ENCODE measurements at regions not wholly inside any gene's neighbourhood (a gene's known extent, or its start where the extent isn't known, plus 50 kb on each side); places are given as distances from the start of the nearest gene placed in this dataset.

DNA sequence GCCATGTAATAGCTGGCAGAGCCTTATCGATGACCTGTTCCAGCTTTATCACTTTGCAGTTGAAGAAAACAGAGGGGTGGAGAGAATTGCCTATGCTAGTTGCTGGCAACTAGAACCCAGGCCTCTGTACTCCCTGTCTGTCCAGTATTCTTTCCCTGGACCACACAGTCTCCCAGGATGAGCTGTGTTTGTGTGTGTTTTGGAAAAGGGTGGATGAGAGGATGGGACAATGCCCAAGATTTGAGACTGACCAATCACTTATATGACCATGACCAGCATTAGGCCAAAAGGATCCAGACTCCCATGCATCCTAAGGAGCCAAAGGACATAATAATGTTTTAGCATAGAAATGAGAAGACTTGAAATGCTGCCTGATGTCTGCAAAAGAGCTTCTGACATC is 102.6 kb downstream of the CD200R1L start:
- ChIA-PET POLR2A (no interaction called here), CTCF (interaction anchor here (1.0 to 5.2 kb wide), 3 partner anchors 7 to 235 kb away, joined by 3 to 44 read pairs (median 4); no protein-coding TSS in a partner anchor)
- Mint-ChIP-seq H3K36me3 (ENCODE audit: low read depth) (no peaks in the 10 kb centered on the region), H3K27ac (no peak overlapping the region), H3K4me1 (ENCODE audit: low read depth) (peaks cover 23% of the 10 kb centered on the region), H3K27me3 (no peaks in the 10 kb centered on the region), H3K4me3 (no peak overlapping the region), H3K9me3 (no peaks in the 10 kb centered on the region)
- TF ChIP-seq, protein P1, sequence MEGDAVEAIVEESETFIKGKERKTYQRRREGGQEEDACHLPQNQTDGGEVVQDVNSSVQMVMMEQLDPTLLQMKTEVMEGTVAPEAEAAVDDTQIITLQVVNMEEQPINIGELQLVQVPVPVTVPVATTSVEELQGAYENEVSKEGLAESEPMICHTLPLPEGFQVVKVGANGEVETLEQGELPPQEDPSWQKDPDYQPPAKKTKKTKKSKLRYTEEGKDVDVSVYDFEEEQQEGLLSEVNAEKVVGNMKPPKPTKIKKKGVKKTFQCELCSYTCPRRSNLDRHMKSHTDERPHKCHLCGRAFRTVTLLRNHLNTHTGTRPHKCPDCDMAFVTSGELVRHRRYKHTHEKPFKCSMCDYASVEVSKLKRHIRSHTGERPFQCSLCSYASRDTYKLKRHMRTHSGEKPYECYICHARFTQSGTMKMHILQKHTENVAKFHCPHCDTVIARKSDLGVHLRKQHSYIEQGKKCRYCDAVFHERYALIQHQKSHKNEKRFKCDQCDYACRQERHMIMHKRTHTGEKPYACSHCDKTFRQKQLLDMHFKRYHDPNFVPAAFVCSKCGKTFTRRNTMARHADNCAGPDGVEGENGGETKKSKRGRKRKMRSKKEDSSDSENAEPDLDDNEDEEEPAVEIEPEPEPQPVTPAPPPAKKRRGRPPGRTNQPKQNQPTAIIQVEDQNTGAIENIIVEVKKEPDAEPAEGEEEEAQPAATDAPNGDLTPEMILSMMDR (IDR thresholded peaks at IDR 0.05), result no peak
- intact Hi-C loops (cut with micrococcal nuclease), result no loop called here
- no peak for ATAC-seq
- DNase-seq, result no peak

DNA sequence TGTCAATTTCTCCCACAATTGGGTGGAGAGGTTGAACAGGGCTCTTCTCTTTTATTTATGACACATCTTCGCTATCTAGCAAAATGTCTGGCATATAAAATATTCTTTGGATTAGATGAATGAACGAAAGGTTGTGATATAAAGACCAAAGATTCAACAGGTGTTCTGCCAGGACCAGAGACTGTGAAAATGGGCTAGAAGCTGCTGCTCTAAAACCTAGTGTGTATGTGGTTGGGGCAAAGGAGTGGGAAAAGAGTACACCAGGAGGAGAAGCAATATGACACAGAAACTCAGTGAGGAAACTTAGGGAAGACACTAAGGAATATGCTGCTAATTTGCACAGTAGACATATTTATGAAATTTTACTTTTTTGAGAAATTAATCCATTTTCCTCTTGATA is 102.0 kb upstream of the CCDC80 start:
- Mint-ChIP-seq H3K36me3 (ENCODE audit: low read depth) (no peaks in the 10 kb centered on the region), H3K4me3 (no peak overlapping the region), H3K4me1 (ENCODE audit: low read depth) (peaks cover 24% of the 10 kb centered on the region), H3K9me3 (no peaks in the 10 kb centered on the region), H3K27me3 (no peaks in the 10 kb centered on the region), H3K27ac (no peak overlapping the region)
- ChIA-PET POLR2A (no interaction called here), CTCF (no interaction called here)
- intact Hi-C loops (cut with micrococcal nuclease), result no loop called here
- TF ChIP-seq, protein P1 (IDR thresholded peaks at IDR 0.05), result no peak
- DNase-seq (no peak), ATAC-seq (no peak)

GRCh38 chr3:112741983-112742382 is 101.0 kb upstream of the CCDC80 start:
- Mint-ChIP-seq H3K9me3 (no peaks in the 10 kb centered on the region), H3K27ac (no peak overlapping the region), H3K4me3 (no peak overlapping the region), H3K27me3 (no peaks in the 10 kb centered on the region), H3K36me3 (ENCODE audit: low read depth) (no peaks in the 10 kb centered on the region), H3K4me1 (ENCODE audit: low read depth) (peaks cover 28% of the 10 kb centered on the region)
- ChIA-PET CTCF (no interaction called here), POLR2A (no interaction called here)
- no peak for ATAC-seq
- intact Hi-C loops (cut with micrococcal nuclease), result no loop called here
- TF ChIP-seq, protein P1 (IDR thresholded peaks at IDR 0.05), result no peak
- no peak for DNase-seq

DNA sequence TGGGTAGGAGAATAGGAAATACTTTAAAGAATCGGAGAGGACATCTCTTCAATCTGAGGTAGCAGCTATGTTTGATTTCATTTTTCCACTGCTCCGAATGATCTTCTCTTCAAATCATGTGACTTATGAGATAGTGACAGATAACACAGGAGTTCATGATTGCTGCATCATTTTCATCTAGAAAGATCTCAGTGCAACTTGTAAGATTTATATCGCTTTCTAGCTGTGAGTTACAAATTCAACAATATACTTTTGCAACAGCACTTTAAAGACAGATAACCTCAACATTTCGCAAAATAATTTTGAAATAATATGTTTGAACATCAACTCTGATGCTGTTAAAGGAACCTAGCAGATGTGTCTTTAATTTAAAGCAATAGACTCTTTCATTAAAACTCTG is 99.9 kb upstream of the CCDC80 start:
- DNase-seq, result no peak
- H3K36me3 Mint-ChIP-seq (ENCODE audit: low read depth), result no peaks in the 10 kb centered on the region
- CTCF ChIA-PET, result interaction anchor here (1.4 to 2.3 kb wide), 3 partner anchors 98 to 238 kb away, joined by 5 to 10 read pairs (median 6); no protein-coding TSS in a partner anchor
- H3K4me1 Mint-ChIP-seq (ENCODE audit: low read depth), result peaks cover 39% of the 10 kb centered on the region
- intact Hi-C loops (cut with micrococcal nuclease), result no loop called here
- no peaks in the 10 kb centered on the region for H3K27me3 Mint-ChIP-seq
- POLR2A ChIA-PET, result interaction anchor here (1.2 kb wide), 1 partner anchor 236 kb away, joined by 3 read pairs; no protein-coding TSS in a partner anchor
- H3K9me3 Mint-ChIP-seq, result no peaks in the 10 kb centered on the region
- no peak overlapping the region for H3K4me3 Mint-ChIP-seq
- TF ChIP-seq, protein P1 (IDR thresholded peaks at IDR 0.05), result no peak
- ATAC-seq, result no peak
- H3K27ac Mint-ChIP-seq, result no peak overlapping the region

DNA sequence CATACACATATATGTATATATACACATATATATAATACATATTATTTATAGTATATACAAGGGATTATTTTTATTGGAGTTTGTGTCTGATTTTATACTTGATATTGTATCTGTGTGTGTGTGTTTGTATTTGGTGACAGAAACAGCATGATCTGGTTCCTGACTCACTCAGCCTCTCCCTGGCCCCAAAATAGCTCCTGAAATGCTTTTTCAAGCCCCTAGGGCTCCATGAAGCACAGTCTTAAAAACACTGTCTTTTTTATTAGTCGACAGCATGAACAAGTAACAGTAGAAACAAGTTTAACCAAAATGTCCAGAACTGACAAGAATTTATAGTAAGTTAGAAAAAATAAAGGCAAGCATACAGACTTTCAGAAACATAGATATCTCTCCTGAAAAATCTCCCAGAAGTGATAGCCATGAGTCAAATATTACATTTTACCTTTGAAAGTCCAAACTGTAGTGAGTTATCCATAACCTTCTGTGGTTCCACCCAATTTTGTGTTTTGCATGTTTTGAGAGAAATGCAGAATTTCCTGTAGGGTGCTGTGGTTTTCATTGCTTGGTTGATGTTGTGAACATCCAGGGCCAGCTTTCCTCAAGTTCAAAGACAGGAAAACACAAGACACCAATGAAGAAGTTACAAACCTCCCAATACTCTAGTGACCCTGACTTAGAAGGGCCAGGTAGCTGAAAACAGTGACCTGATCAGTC is 98.5 kb upstream of the CCDC80 start:
- POLR2A ChIA-PET, result no interaction called here
- peaks cover 45% of the 10 kb centered on the region for H3K4me1 Mint-ChIP-seq (ENCODE audit: low read depth)
- CTCF ChIA-PET, result interaction anchor here (1.5 to 6.2 kb wide), 4 partner anchors 7 to 240 kb away, joined by 6 to 44 read pairs (median 8); no protein-coding TSS in a partner anchor
- ATAC-seq (no peak), DNase-seq (no peak)
- H3K36me3 Mint-ChIP-seq (ENCODE audit: low read depth), result no peaks in the 10 kb centered on the region
- H3K27me3 Mint-ChIP-seq, result no peaks in the 10 kb centered on the region
- intact Hi-C loops (cut with micrococcal nuclease), result no loop called here
- H3K27ac Mint-ChIP-seq, result peak overlapping the region; percentile 1
- TF ChIP-seq, protein P1 (IDR thresholded peaks at IDR 0.05), result no peak
- no peak overlapping the region for H3K4me3 Mint-ChIP-seq
- no peaks in the 10 kb centered on the region for H3K9me3 Mint-ChIP-seq
